C4-2B (cell line): ENCODE measurements at regions not wholly inside any gene's neighbourhood (a gene's known extent, or its start where the extent isn't known, plus 50 kb on each side); places are given as distances from the start of the nearest gene placed in this dataset.
A peak's percentile ranks its signal among the peaks of the same experiment; 100 is the strongest.

ENCODE experiments used
- H3K27ac ChIP-seq: fragments of 450-650 bp; 2 replicates; pipeline ENCODE4 v1.5.1; 2017
- ZFX ChIP-seq: fragments of 450-650 bp; IDR thresholded peaks from 2 replicates; pipeline ENCODE4 v1.6.1; 2017
- TF ChIP-seq, protein P1 (sequence below): fragments of 450-650 bp; conservative IDR thresholded peaks from 2 replicates; pipeline ENCODE4 v1.5.1; 2017; ENCODE audit warnings: mild to moderate bottlenecking

DNA sequence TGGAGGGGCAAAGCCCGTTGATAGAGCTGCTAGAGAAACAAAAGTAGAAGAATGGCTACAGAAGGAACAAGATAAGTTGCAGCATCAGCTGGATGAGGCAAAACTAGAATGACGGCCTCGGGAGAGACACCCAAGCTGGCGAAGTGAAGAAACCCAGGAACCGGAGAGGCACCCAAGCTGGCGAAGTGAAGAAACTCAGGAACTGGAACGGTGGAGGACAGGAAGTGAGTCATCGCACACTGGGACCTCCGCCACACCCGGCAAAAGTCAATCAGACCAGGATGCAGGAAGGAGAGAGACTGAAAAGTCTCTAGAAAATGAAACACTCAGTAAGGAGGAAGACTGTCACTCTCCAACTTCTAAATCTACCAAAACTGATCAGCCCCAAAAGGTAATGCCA is 133.0 kb upstream of the NEBL start:
- TF ChIP-seq, protein P1, sequence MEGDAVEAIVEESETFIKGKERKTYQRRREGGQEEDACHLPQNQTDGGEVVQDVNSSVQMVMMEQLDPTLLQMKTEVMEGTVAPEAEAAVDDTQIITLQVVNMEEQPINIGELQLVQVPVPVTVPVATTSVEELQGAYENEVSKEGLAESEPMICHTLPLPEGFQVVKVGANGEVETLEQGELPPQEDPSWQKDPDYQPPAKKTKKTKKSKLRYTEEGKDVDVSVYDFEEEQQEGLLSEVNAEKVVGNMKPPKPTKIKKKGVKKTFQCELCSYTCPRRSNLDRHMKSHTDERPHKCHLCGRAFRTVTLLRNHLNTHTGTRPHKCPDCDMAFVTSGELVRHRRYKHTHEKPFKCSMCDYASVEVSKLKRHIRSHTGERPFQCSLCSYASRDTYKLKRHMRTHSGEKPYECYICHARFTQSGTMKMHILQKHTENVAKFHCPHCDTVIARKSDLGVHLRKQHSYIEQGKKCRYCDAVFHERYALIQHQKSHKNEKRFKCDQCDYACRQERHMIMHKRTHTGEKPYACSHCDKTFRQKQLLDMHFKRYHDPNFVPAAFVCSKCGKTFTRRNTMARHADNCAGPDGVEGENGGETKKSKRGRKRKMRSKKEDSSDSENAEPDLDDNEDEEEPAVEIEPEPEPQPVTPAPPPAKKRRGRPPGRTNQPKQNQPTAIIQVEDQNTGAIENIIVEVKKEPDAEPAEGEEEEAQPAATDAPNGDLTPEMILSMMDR: no peak
- no peak for TF ChIP-seq ZFX
- no peak overlapping the region for H3K27ac ChIP-seq

DNA sequence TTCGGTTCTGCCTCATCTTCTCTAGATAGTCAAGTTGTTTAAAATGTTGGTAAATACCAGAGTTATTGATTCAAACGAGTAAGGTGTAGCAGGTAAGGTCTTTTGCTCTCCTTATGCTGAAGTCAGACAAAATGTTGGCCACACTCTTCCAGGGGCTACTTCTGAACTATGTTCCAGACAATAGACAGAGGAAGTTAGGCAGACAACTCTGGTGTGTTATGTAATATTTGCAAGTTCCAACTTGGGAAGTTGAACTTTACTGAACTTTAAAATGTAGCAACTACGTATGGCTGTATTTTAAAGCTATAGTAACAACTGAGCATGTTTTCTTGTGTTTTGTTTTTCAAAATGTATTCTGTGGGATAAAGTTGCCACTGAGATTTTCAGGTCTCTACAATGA is 125.7 kb upstream of the NEBL start:
- H3K27ac ChIP-seq: no peak overlapping the region
- TF ChIP-seq ZFX: no peak
- TF ChIP-seq, protein P1: no peak

DNA sequence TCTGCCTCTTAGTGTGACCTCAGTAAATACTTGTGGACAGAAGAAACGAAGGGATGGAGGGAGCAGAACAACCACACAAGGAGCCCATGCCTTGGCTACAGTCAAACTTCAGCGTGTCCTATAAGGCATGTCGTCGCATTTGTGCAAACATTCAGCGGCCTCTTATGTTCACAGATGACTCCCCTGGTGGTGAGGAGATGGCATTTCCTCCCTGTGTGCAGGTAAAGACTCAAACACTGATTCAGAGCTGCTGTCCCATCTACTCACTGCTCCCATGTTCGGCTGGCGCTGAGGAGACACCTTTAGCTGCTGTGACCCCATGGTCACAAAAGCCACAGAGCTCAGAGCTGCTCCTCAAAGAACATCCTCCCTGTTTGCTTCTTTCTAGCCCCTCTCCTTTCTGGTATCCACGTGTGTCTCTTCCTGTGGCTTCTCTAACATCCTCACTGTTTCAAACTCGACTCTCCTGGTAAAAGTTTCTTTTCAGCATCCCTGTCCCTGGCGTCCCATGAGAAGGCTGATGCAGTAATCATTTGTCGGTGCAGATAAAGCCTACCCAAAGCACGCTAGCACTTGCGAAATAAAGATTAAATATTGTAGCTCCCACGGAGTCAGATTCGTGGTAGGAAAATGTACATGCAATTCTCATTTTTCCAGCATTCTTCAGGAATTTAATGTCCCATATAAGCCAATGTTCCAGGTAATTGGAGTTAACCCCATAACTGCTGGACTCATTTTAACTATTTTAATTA is 124.9 kb upstream of the NEBL start:
- H3K27ac ChIP-seq: no peak overlapping the region
- TF ChIP-seq ZFX: no peak
- TF ChIP-seq, protein P1: peak; percentile 45

DNA sequence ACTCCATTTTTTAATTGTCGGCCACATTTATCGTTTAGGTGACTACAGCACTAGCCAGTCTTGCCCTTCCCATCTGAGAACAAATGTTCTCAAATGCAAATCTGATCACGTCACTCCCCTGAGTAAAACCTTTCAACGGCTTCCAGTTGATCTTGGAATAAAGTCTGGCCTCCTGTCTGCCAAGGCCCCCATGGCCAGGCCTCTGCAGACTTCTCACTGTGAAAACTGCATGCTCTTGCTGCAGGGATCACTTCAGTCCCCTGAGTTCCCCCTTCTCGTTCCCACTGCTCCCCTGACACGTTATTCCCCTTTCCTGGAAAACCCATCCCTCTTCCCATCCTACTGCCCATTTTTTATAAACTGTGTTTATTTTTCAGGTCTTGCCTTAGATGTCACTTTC is 124.1 kb upstream of the NEBL start:
- no peak overlapping the region for H3K27ac ChIP-seq
- TF ChIP-seq, protein P1: no peak
- no peak for TF ChIP-seq ZFX

DNA sequence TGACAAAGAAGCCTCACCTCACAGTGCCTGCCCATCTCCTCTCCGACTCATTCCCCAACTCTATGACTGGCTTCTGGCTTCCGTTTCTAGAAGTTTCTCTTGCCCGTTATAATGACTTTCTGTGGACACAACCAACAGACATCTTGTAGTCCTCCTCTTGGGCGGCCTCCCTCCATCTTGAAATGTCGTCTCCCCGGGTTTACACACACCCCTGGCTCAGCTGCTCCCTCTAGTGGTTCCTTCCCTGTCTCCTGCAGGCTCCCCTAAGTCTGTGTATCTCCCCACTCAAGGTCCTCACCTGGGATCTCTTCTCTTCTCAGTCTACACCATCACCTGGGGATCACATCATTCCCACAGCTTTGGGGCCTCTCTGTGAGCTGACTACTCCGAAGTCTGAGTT is 123.4 kb upstream of the NEBL start:
- no peak overlapping the region for H3K27ac ChIP-seq
- TF ChIP-seq, protein P1: peak; percentile 65
- no peak for TF ChIP-seq ZFX

DNA sequence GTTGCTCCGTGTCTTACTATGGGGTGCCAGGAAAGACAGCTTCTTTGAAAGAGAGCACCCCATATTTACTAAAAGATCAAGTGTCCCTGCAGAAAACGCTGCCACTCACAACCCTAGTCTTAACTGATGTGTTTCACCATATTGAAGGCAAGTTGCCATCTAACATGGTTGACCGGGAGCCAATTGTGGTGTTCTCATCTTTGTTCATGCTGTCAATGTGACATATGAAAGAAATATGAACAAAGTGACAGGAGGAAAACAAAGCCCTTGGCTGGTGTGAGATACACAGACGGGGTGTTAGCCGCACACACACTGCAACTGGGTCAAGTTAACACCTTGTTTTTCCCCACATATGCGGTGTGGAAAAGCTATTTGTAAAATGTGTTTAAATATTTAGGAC is 122.3 kb upstream of the NEBL start:
- TF ChIP-seq, protein P1: no peak
- no peak for TF ChIP-seq ZFX
- no peak overlapping the region for H3K27ac ChIP-seq

DNA sequence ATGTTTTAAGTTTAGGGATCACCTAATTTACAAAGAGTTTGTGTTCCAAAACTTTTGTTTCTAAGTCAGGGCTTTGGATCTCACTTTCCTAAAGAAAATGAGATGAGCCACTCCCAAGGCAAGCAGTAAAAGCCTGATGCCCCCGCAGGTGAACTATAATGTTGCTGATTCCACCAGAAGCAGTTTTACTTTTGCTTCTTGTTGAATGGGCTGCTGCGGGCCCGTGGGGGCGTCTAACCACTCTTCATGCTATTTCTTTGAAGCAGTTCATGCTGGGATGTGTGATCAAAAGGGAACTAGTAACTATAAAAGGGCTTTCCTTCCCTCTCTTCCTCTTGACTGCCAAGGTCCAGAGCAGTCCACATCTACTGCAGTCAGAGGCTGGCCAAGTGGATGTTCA is 118.7 kb upstream of the NEBL start:
- TF ChIP-seq, protein P1: no peak
- no peak for TF ChIP-seq ZFX
- no peak overlapping the region for H3K27ac ChIP-seq
